Fibroblast of the aortic adventitia (primary cell): ENCODE measurements at regions not wholly inside any gene's neighbourhood (a gene's known extent, or its start where the extent isn't known, plus 50 kb on each side); places are given as distances from the start of the nearest gene placed in this dataset.

Experiments used
- DNase-seq: peaks from one replicate; pipeline ENCODE4 v3.0.0-alpha.2; 2010; ENCODE audit warnings: low read depth
- H3K4me3 ChIP-seq: 2 replicates; pipeline ENCODE4 v1.5.1; 2011; ENCODE audit warnings: low read depth, mild to moderate bottlenecking, control low read depth, low read length, moderate library complexity
- TF ChIP-seq, protein P1 (sequence below): IDR thresholded peaks from 2 replicates; pipeline ENCODE4 v1.5.1; 2011; ENCODE audit warnings: mild to moderate bottlenecking, low read length, control low read depth, inconsistent platforms; ENCODE audit not compliant: insufficient read depth

DNA sequence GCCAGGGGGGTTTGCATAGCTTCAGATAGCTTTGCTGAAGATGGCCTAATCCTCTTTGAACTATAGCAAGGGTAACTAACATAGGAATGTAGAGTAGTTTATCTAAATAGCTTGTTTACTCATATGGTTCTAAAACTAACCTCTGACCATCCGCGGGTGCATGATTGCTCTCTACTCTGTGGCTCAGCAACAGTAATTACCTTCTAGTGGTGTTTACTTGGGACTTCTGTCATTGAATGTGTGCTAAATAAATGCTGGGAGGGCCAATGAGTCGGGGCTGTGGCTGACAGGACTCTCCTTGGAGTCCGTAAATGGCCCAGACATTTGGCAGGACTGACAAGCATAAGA, 1461.9 kb downstream of the UQCRFS1 start:
- TF ChIP-seq, protein P1, sequence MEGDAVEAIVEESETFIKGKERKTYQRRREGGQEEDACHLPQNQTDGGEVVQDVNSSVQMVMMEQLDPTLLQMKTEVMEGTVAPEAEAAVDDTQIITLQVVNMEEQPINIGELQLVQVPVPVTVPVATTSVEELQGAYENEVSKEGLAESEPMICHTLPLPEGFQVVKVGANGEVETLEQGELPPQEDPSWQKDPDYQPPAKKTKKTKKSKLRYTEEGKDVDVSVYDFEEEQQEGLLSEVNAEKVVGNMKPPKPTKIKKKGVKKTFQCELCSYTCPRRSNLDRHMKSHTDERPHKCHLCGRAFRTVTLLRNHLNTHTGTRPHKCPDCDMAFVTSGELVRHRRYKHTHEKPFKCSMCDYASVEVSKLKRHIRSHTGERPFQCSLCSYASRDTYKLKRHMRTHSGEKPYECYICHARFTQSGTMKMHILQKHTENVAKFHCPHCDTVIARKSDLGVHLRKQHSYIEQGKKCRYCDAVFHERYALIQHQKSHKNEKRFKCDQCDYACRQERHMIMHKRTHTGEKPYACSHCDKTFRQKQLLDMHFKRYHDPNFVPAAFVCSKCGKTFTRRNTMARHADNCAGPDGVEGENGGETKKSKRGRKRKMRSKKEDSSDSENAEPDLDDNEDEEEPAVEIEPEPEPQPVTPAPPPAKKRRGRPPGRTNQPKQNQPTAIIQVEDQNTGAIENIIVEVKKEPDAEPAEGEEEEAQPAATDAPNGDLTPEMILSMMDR, result no peak
- DNase-seq, result no peak
- H3K4me3 ChIP-seq, result no peak overlapping the region

DNA sequence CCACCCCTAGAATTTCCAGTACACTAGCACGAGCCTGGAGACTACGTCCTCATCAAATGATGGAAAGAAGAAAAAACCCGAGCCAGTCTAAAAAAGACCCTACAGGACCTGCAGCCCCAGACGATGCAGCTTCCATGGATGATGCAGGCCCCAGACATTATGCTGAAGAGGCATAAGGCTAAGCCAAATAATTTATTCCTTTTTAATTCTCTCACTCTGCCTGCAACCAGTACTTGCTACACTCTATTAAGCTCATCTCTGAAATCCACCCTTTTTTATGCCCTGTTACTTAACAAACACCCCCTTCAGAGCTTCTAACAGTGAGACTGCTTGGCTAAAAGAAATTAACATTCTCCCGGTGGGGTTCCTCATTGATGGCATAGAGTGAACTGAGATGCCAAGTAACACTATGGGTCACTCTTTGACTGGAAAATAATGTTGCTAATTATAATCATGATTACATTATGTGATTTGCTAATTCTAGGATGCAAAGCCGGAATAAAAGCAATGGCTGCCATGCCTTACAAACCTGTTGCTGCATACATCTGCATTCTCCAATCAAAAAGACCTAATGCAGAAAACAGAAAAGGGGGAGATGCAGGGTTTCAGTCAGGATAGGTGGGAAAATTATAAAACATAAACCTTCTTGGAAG, 1462.4 kb downstream of the UQCRFS1 start:
- no peak for DNase-seq
- no peak overlapping the region for H3K4me3 ChIP-seq
- TF ChIP-seq, protein P1, result no peak

DNA sequence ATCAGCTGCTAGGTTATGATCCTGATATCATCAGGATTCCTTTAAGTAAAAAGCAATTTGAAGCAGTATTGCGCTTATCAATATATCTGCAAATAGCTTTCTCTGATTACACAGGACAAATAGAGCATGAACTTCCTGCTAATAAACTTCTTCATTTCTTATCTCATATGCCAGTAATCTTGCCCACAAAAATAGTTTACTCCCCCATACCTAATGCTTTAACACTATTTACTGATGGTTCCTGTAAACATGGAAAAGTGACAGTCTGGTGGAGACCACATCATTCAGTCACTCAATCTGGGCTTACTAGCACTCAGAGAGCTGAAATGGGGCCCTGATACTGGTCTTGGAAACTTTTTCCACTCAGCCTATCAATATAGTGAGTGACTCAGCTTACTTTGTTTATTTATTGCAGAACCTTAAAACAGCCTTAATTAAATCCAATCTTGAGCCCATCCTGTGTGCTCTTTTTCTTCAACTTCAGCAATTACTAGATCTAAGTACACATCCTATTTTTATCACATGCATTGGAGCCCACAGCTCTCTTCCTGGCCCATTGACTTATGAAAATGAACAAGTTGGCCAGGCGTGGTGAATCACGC, 1464.3 kb downstream of the UQCRFS1 start:
- no peak for DNase-seq
- no peak overlapping the region for H3K4me3 ChIP-seq

DNA sequence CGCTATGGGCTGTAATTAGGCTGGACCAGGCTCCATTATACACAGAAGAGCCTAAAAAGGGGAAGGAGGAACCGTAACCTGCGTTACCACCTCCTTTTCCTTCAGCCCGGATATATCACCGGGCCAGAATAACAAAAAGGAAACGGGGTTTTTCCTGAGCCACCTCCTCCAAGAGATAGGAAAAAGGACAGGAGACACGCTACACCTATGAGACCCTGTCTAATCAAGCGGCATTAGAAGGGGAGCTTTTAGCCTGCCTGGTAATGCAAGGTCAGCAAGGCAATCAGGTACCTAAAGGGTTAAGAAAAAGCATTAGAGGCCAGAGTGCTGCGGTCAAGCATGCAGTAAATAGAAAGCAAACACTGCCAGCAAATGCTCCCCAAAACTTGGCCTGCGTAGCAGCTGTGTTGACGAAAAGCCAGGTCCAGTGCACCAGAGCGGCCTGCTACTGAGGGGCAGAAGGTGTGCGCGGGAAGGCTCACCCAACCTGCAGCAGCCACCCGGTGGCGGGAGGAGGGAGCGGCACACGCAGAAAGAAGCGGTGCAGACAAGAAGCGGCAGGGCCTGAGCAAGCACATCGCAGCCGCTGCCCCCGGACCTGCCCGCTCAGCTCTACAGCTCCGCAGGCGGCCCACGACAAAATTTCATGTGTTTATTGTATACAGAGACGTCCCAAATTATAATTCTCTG, 1466.1 kb downstream of the UQCRFS1 start:
- peak overlapping the region; percentile 14 for H3K4me3 ChIP-seq
- TF ChIP-seq, protein P1, result peak; percentile 18
- DNase-seq, result peak; percentile 3

More for the DNA sequence above, 1464.3 kb downstream of the UQCRFS1 start:
- TF ChIP-seq, protein P1, result no peak

DNA sequence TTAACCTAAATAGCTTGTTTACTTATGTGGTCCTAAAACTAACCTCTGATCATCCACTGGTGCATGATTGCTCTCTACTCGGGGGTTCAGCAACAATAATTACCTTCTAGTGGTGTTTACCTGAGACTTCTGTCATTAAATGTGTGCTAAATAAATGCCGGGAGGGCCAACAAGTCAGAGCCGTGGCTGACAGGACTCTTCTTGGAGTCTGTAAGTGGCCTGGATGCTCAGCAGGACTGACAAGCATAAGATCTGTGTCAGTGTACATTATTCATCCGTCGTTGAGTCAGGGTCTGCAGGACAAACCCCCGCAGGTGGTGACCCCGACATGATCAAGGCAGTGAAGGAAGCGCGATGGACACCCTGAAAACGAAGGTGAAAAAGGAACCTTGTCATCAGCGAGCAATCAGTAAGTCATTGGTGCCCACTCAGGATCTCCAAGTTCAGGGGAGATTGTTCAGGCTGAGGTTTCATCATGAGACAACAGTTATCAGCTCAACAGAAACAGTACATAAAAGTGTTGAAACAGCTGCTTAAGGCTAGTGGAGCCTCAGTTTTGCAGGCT, 1466.9 kb downstream of the UQCRFS1 start:
- no peak overlapping the region for H3K4me3 ChIP-seq
- no peak for DNase-seq
- TF ChIP-seq, protein P1, result no peak

DNA sequence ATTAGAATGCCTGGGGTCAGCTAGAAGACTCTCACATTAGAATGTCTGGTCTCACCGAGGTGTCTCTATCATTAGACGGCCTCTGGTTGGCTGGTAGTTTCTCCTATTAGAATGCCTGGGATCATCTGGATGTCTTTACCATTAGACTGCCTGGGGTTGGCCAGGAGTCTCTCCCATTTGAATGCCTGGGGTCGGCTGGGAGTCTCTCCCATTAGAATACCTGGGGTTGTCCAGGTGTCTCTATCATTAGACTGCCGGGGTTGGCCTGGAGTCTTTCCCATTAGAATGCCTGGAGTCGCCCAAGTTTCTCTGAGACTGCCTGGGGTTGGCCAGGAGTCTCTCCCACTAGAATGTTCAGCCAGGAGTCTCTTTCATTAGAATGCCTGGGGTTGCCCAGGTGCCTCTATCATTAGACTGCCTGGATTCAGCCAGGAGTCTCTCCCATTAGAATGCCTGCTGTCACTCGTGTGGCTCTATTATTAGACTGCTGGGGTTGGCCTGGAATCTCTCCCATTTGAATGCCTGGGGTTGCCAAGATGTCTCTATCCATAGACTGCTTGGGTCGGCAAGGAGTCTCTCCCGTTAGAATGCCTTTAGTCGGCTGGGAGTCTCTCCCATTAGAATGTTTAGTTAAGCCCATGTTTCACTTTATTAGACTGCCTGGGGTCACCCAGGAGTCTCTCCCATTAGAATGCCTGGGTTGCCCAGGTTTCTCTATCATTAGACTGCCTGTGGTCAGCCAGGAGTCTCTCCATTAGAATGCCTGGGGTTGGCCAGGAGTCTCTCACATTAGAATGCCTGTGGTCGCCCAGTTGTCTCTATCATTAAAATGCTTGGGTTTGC, 1467.8 kb downstream of the UQCRFS1 start:
- no peak overlapping the region for H3K4me3 ChIP-seq
- TF ChIP-seq, protein P1, result no peak
- no peak for DNase-seq
